Upper lobe of right lung (tissue), 1 donor: ENCODE measurements at regions not wholly inside any gene's neighbourhood (a gene's known extent, or its start where the extent isn't known, plus 50 kb on each side); places are given as distances from the start of the nearest gene placed in this dataset.
"Not testable (repeated sequence)": the region's sequence is repeated elsewhere in the genome, so short reads cannot be mapped to it uniquely, and the experiment has no call there.

Experiments
- ATAC-seq: fragments of 200-7000 bp; cut with Tn5 transposase; one replicate; pipeline ENCODE4 v1.9.1; 2020; ENCODE audit warnings: mild to moderate bottlenecking, moderate library complexity
- DNase-seq: peaks from one replicate; pipeline ENCODE4 v3.0.0-alpha.2; 2020
- H3K27ac ChIP-seq: fragments of 200-600 bp; one replicate; pipeline ENCODE4 v1.8.0; 2022
- H3K27me3 ChIP-seq: fragments of 200-600 bp; one replicate; pipeline ENCODE4 v1.8.0; 2022; ENCODE audit warnings: mild to moderate bottlenecking
- H3K36me3 ChIP-seq: fragments of 200-600 bp; one replicate; pipeline ENCODE4 v1.8.0; 2022
- H3K4me1 ChIP-seq: fragments of 200-600 bp; one replicate; pipeline ENCODE4 v1.8.0; 2022
- H3K4me3 ChIP-seq: fragments of 200-600 bp; one replicate; pipeline ENCODE4 v1.8.0; 2022; ENCODE audit warnings: mild to moderate bottlenecking
- H3K9me3 ChIP-seq: fragments of 200-600 bp; one replicate; pipeline ENCODE4 v1.8.0; 2022
- intact Hi-C: fragments of 100-400 bp; cut with DNase I; formaldehyde crosslinking; loops from one replicate; pipeline ENCODE4 v1.11.0; 2022
- donor health status: DM: no; HTN: yes; CAD: no; lungs with severe emphysema.

- H3K27ac ChIP-seq, ATAC-seq, DNase-seq, H3K36me3 ChIP-seq, H3K4me1 ChIP-seq, H3K27me3 ChIP-seq, H3K9me3 ChIP-seq, H3K4me3 ChIP-seq, intact Hi-C loops: not testable (repeated sequence)
Observed at GRCh38 chr16:16609627-16610026, 230.7 kb downstream of the NPIPA7 start.

GRCh38 chr16:16610389-16610967, 231.5 kb downstream of the NPIPA7 start:
- H3K36me3 ChIP-seq, intact Hi-C loops, H3K9me3 ChIP-seq, H3K27ac ChIP-seq, H3K27me3 ChIP-seq, H3K4me3 ChIP-seq, DNase-seq, H3K4me1 ChIP-seq: not testable (repeated sequence)
- ATAC-seq = peak; percentile 31

GRCh38 chr16:16613212-16613611, 234.3 kb downstream of the NPIPA7 start:
- H3K9me3 ChIP-seq, H3K36me3 ChIP-seq, DNase-seq, intact Hi-C loops, H3K4me1 ChIP-seq, ATAC-seq, H3K27me3 ChIP-seq, H3K4me3 ChIP-seq, H3K27ac ChIP-seq: not testable (repeated sequence)

- DNase-seq, H3K27ac ChIP-seq, H3K4me1 ChIP-seq, H3K9me3 ChIP-seq, H3K27me3 ChIP-seq, ATAC-seq, H3K36me3 ChIP-seq, H3K4me3 ChIP-seq, intact Hi-C loops: not testable (repeated sequence)
Observed at GRCh38 chr16:16614484-16614883, 235.5 kb downstream of the NPIPA7 start.

GRCh38 chr16:16618963-16619465, 240.1 kb downstream of the NPIPA7 start:
- H3K27me3 ChIP-seq, H3K36me3 ChIP-seq, H3K27ac ChIP-seq, intact Hi-C loops, H3K9me3 ChIP-seq, DNase-seq, H3K4me3 ChIP-seq, ATAC-seq, H3K4me1 ChIP-seq: not testable (repeated sequence)

GRCh38 chr16:16624367-16624766, 245.4 kb downstream of the NPIPA7 start:
- H3K4me3 ChIP-seq, H3K36me3 ChIP-seq, H3K9me3 ChIP-seq, ATAC-seq, intact Hi-C loops, H3K27ac ChIP-seq, H3K27me3 ChIP-seq, DNase-seq, H3K4me1 ChIP-seq: not testable (repeated sequence)

GRCh38 chr16:16625140-16625539, 246.2 kb downstream of the NPIPA7 start:
- H3K4me1 ChIP-seq, ATAC-seq, H3K9me3 ChIP-seq, H3K27me3 ChIP-seq, intact Hi-C loops, H3K4me3 ChIP-seq, H3K36me3 ChIP-seq, H3K27ac ChIP-seq, DNase-seq: not testable (repeated sequence)

- H3K27ac ChIP-seq, H3K4me3 ChIP-seq, H3K9me3 ChIP-seq, ATAC-seq, H3K4me1 ChIP-seq, H3K27me3 ChIP-seq, DNase-seq, intact Hi-C loops, H3K36me3 ChIP-seq: not testable (repeated sequence)
Observed at GRCh38 chr16:16627865-16628264, 248.9 kb downstream of the NPIPA7 start.

- H3K36me3 ChIP-seq, H3K4me1 ChIP-seq, H3K4me3 ChIP-seq, DNase-seq, H3K9me3 ChIP-seq, H3K27ac ChIP-seq, H3K27me3 ChIP-seq, intact Hi-C loops, ATAC-seq: not testable (repeated sequence)
Observed at GRCh38 chr16:16638231-16638630, 259.3 kb downstream of the NPIPA7 start.

GRCh38 chr16:16638714-16639113, 259.8 kb downstream of the NPIPA7 start:
- H3K27me3 ChIP-seq, H3K9me3 ChIP-seq, H3K4me1 ChIP-seq, intact Hi-C loops, DNase-seq, H3K27ac ChIP-seq, ATAC-seq, H3K36me3 ChIP-seq, H3K4me3 ChIP-seq: not testable (repeated sequence)

- H3K9me3 ChIP-seq, H3K27ac ChIP-seq, ATAC-seq, H3K4me3 ChIP-seq, H3K4me1 ChIP-seq, intact Hi-C loops, H3K27me3 ChIP-seq, DNase-seq, H3K36me3 ChIP-seq: not testable (repeated sequence)
Observed at GRCh38 chr16:16643828-16644227, 264.9 kb downstream of the NPIPA7 start.

GRCh38 chr16:16648002-16648401, 269.1 kb downstream of the NPIPA7 start:
- H3K36me3 ChIP-seq, H3K27ac ChIP-seq, intact Hi-C loops, H3K27me3 ChIP-seq, H3K4me3 ChIP-seq, DNase-seq, H3K4me1 ChIP-seq, ATAC-seq, H3K9me3 ChIP-seq: not testable (repeated sequence)

- ATAC-seq, DNase-seq, H3K27ac ChIP-seq, intact Hi-C loops, H3K27me3 ChIP-seq, H3K36me3 ChIP-seq, H3K4me1 ChIP-seq, H3K4me3 ChIP-seq, H3K9me3 ChIP-seq: not testable (repeated sequence)
Observed at GRCh38 chr16:16672180-16672812, 293.4 kb downstream of the NPIPA7 start.

GRCh38 chr16:16674820-16675219, 295.9 kb downstream of the NPIPA7 start:
- H3K36me3 ChIP-seq, ATAC-seq, H3K4me1 ChIP-seq, H3K9me3 ChIP-seq, H3K4me3 ChIP-seq, DNase-seq, intact Hi-C loops, H3K27me3 ChIP-seq, H3K27ac ChIP-seq: not testable (repeated sequence)

- H3K4me1 ChIP-seq, H3K4me3 ChIP-seq, DNase-seq, H3K27ac ChIP-seq, H3K36me3 ChIP-seq, H3K27me3 ChIP-seq, H3K9me3 ChIP-seq, ATAC-seq, intact Hi-C loops: not testable (repeated sequence)
Observed at GRCh38 chr16:16721849-16722248, 342.9 kb downstream of the NPIPA7 start.
